Smooth muscle cell (in vitro differentiated cells): ENCODE measurements at regions not wholly inside any gene's neighbourhood (a gene's known extent, or its start where the extent isn't known, plus 50 kb on each side); places are given as distances from the start of the nearest gene placed in this dataset.

ENCODE experiments used
- DNase-seq: peaks from one replicate; lab custom pipeline; 2025; ENCODE audit not compliant: unreplicated experiment; lab: John Stamatoyannopoulos, UW
- H2AFZ ChIP-seq: fragments of 200-600 bp; sonication (generic); 2 replicates; pipeline ENCODE4 v1.6.0; 2016; ENCODE audit warnings: antibody characterized with exemption, low read depth, mild to moderate bottlenecking
- H3F3A ChIP-seq: fragments of 200-600 bp; sonication (generic); 2 replicates; pipeline ENCODE4 v1.6.0; 2017; ENCODE audit warnings: antibody characterized with exemption, low read depth
- H3K27ac ChIP-seq: fragments of 200-600 bp; sonication (generic); 2 replicates; pipeline ENCODE4 v1.5.1; 2016; ENCODE audit warnings: low read depth, mild to moderate bottlenecking
- H3K27me3 ChIP-seq: fragments of 200-600 bp; sonication (generic); 2 replicates; pipeline ENCODE4 v1.6.1; 2016; ENCODE audit warnings: low read depth, mild to moderate bottlenecking
- H3K36me3 ChIP-seq: fragments of 200-600 bp; sonication (generic); 2 replicates; pipeline ENCODE4 v1.5.1; 2016; ENCODE audit warnings: low read depth
- H3K4me1 ChIP-seq: fragments of 200-600 bp; sonication (generic); 2 replicates; pipeline ENCODE4 v1.5.1; 2016; ENCODE audit warnings: low read depth
- H3K4me2 ChIP-seq: fragments of 200-600 bp; sonication (generic); 2 replicates; pipeline ENCODE4 v1.6.0; 2016; ENCODE audit warnings: mild to moderate bottlenecking
- H3K4me3 ChIP-seq: fragments of 200-600 bp; sonication (generic); 2 replicates; pipeline ENCODE4 v1.5.1; 2016; ENCODE audit warnings: mild to moderate bottlenecking
- H3K79me2 ChIP-seq: fragments of 200-600 bp; sonication (generic); 2 replicates; pipeline ENCODE4 v1.6.0; 2016; ENCODE audit warnings: low read depth, mild to moderate bottlenecking
- H3K9ac ChIP-seq: fragments of 200-600 bp; sonication (generic); 2 replicates; pipeline ENCODE4 v1.6.0; 2016; ENCODE audit warnings: low read depth
- H3K9me3 ChIP-seq: fragments of 200-600 bp; sonication (generic); replicated peaks from 2 replicates; pipeline ENCODE4 v1.5.1; 2016; ENCODE audit warnings: low read depth
- H4K20me1 ChIP-seq: fragments of 200-600 bp; sonication (generic); 2 replicates; pipeline ENCODE4 v1.6.0; 2016; ENCODE audit warnings: low read depth
- WGBS: methylation state at CpG from one replicate; pipeline ENCODE4 v1.1.7; 2016; ENCODE audit warnings: low lambda C conversion rate; 5-methylcytosine and 5-hydroxymethylcytosine counted together
- TF ChIP-seq, protein P1 (sequence below): fragments of 200-600 bp; sonication (generic); IDR thresholded peaks from 2 replicates; pipeline ENCODE4 v1.5.1; 2017; ENCODE audit warnings: borderline replicate concordance, mild to moderate bottlenecking, antibody characterized with exemption; ENCODE audit not compliant: insufficient read depth, poor library complexity, severe bottlenecking

DNA sequence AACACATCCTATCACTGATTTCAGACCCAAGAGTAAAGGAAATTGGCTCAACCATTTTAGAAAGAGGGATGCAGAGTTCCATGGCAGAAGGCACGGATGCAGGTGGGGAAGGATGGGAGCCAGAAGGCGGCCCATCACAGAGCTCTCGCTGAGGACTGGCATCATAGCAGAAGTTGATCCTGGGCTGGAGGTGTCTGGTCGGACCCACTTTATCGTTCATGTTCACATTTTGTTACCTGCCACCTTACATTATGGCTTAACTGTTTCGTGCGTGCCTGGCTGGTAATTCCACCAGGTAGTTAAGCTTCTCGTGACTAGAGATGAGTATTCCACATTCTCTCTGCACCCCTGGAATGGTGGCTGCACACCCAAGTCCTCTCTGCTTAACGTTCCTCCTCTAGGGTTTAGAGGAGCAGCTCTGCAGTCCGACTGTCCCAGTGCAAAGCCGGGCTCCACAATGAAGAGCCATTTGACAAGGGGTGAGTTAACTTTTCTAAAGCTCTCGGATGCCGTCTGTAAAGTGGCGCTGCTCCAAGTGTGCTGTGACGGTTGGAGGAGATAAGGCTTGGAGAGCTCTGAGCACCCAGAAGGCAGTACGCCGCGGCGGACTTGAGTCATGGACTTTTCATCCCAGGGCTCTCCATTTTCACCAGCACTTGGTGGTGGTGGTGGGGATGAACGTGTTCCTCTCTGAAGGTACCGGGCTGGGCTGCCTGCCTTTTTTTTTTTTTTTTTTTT, 157.1 kb upstream of the SHH start:
- H3K79me2 ChIP-seq = no peaks in the 10 kb centered on the region
- H3K9me3 ChIP-seq = no peaks in the 10 kb centered on the region
- H3K27ac ChIP-seq = no peak overlapping the region
- WGBS = 90% methylated on average over 21 of the region's 21 CpGs
- H3F3A ChIP-seq = no peaks in the 10 kb centered on the region
- H3K4me3 ChIP-seq = no peak overlapping the region
- no peak overlapping the region for H3K4me2 ChIP-seq
- no peak overlapping the region for H3K9ac ChIP-seq
- H3K36me3 ChIP-seq = no peaks in the 10 kb centered on the region
- no peak for DNase-seq
- no peak overlapping the region for H2AFZ ChIP-seq
- no peaks in the 10 kb centered on the region for H3K4me1 ChIP-seq
- TF ChIP-seq, protein P1, sequence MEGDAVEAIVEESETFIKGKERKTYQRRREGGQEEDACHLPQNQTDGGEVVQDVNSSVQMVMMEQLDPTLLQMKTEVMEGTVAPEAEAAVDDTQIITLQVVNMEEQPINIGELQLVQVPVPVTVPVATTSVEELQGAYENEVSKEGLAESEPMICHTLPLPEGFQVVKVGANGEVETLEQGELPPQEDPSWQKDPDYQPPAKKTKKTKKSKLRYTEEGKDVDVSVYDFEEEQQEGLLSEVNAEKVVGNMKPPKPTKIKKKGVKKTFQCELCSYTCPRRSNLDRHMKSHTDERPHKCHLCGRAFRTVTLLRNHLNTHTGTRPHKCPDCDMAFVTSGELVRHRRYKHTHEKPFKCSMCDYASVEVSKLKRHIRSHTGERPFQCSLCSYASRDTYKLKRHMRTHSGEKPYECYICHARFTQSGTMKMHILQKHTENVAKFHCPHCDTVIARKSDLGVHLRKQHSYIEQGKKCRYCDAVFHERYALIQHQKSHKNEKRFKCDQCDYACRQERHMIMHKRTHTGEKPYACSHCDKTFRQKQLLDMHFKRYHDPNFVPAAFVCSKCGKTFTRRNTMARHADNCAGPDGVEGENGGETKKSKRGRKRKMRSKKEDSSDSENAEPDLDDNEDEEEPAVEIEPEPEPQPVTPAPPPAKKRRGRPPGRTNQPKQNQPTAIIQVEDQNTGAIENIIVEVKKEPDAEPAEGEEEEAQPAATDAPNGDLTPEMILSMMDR = no peak
- peaks cover 10% of the 10 kb centered on the region for H3K27me3 ChIP-seq
- no peaks in the 10 kb centered on the region for H4K20me1 ChIP-seq

DNA sequence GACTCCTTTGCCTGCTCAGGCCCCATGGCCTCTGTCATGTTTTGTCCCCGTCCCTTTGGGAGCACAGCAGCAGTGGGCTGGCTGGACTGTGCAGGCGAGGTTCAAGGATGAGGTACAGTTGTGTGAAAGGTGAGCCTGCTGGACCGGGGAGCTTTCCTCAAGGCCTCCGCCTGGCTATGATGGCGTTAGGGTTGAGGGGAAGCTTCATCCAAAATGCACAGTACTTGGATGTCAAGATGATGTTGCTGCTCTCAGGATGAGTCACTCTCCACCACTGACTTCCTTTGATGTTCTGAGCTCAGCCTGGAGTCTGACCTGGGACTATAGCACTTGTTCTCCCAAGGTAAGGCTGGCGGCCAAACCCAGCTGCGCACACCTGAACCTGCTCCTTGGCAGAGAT, 152.7 kb upstream of the SHH start:
- H3K9ac ChIP-seq = no peak overlapping the region
- H3K27me3 ChIP-seq = peaks cover 10% of the 10 kb centered on the region
- 83% methylated on average over 7 of the region's 7 CpGs for WGBS
- H3K4me2 ChIP-seq = no peak overlapping the region
- H3K36me3 ChIP-seq = no peaks in the 10 kb centered on the region
- no peak for DNase-seq
- H4K20me1 ChIP-seq = no peaks in the 10 kb centered on the region
- H3K79me2 ChIP-seq = no peaks in the 10 kb centered on the region
- H3F3A ChIP-seq = no peaks in the 10 kb centered on the region
- H2AFZ ChIP-seq = no peak overlapping the region
- no peaks in the 10 kb centered on the region for H3K9me3 ChIP-seq
- no peak overlapping the region for H3K27ac ChIP-seq
- no peaks in the 10 kb centered on the region for H3K4me1 ChIP-seq
- H3K4me3 ChIP-seq = no peak overlapping the region
- TF ChIP-seq, protein P1 = no peak

DNA sequence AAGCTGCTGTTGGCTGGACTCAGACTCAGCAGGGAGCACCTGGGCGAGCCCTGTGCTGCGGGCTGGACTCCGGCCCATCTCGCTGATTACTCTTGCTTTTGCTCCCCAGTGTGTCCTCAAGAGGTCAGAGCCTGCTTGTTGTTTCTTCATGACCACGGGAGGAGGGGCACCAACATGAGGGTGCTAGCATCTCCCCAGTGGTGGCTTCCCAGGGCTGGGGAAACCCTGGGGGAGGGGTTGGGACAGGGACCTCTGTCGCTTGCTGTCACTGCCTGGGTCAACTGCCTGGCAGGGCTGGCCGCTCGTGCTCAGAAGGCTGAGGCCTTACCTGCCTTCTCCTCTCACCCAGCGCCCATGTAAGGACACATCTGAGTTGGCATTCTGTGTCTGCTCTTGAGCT, 152.3 kb upstream of the SHH start:
- TF ChIP-seq, protein P1 = no peak
- Histone ChIP-seq H3K27ac (no peak overlapping the region), H3K9ac (no peak overlapping the region), H3K36me3 (no peaks in the 10 kb centered on the region), H3K4me1 (no peaks in the 10 kb centered on the region), H3K4me2 (no peak overlapping the region), H4K20me1 (no peaks in the 10 kb centered on the region), H3K79me2 (no peaks in the 10 kb centered on the region), H3K4me3 (no peak overlapping the region), H3F3A (no peaks in the 10 kb centered on the region), H3K27me3 (peaks cover 10% of the 10 kb centered on the region), H3K9me3 (no peaks in the 10 kb centered on the region), H2AFZ (no peak overlapping the region)
- no peak for DNase-seq
- 89% methylated on average over 9 of the region's 9 CpGs for WGBS

DNA sequence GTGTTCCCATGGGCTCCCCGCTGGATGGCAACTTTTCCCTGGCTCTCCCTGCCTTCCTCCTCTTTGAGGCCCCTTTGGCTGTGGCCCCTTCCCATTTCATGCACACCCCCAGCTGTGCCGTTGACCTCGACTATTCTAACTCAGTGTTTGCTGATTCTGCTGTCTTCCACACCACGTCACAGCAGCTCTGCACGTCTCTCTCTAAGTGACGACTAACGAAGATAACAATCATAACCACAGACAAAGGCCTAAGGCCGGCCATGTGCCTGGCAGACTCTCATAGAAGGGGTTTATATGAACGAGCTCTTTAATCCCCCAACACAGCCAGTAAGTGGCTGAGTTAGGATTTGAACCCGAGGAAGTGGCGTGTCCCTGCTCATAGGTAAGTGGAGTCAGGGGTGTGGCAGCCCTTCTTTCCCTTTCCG, 151.5 kb upstream of the SHH start:
- no peak overlapping the region for H3K4me2 ChIP-seq
- no peaks in the 10 kb centered on the region for H4K20me1 ChIP-seq
- no peak for DNase-seq
- peaks cover 10% of the 10 kb centered on the region for H3K27me3 ChIP-seq
- H3K27ac ChIP-seq = no peak overlapping the region
- H3K9me3 ChIP-seq = no peaks in the 10 kb centered on the region
- no peak overlapping the region for H3K4me3 ChIP-seq
- no peak overlapping the region for H2AFZ ChIP-seq
- WGBS = 63% methylated on average over 12 of the region's 12 CpGs
- H3K9ac ChIP-seq = no peak overlapping the region
- TF ChIP-seq, protein P1 = no peak
- no peaks in the 10 kb centered on the region for H3K4me1 ChIP-seq
- H3K36me3 ChIP-seq = no peaks in the 10 kb centered on the region
- H3F3A ChIP-seq = no peaks in the 10 kb centered on the region
- H3K79me2 ChIP-seq = no peaks in the 10 kb centered on the region
